WTC11 (cell line): ENCODE measurements at regions not wholly inside any gene's neighbourhood (a gene's known extent, or its start where the extent isn't known, plus 50 kb on each side); places are given as distances from the start of the nearest gene placed in this dataset.

Experiments used
- ATAC-seq: fragments of 200-7000 bp; cut with Tn5 transposase; 2 replicates; pipeline ENCODE4 v1.10.0; 2021; ENCODE audit warnings: mild to moderate bottlenecking, moderate library complexity
- CTCF ChIA-PET: fragments of 300-600 bp; sonication (Branson Sonifier 250); formaldehyde crosslinking; loops from one replicate; lab custom pipeline; 2021; ENCODE audit warnings: antibody characterized with exemption; lab: Charles Lee
- POLR2A ChIA-PET: fragments of 350-600 bp; sonication (Branson Sonifier 250); formaldehyde crosslinking; loops from one replicate; lab custom pipeline; 2021; ENCODE audit warnings: antibody characterized with exemption; lab: Charles Lee
- DNase-seq: peaks from one replicate; pipeline ENCODE4 v3.0.0; 2021; ENCODE audit warnings: low spot score
- H3K27ac Mint-ChIP-seq: 2 replicates; pipeline ENCODE4 v1.8.0; 2021; ENCODE audit warnings: mixed read lengths
- H3K27me3 Mint-ChIP-seq: 2 replicates; pipeline ENCODE4 v1.8.0; 2021; ENCODE audit warnings: low read depth, mild to moderate bottlenecking, moderate library complexity, mixed read lengths
- H3K36me3 Mint-ChIP-seq: 2 replicates; pipeline ENCODE4 v1.8.0; 2021; ENCODE audit warnings: mixed read lengths
- H3K4me1 Mint-ChIP-seq: 2 replicates; pipeline ENCODE4 v1.8.0; 2022; ENCODE audit warnings: mixed read lengths
- H3K4me3 Mint-ChIP-seq: 2 replicates; pipeline ENCODE4 v1.8.0; 2021; ENCODE audit warnings: mild to moderate bottlenecking, moderate library complexity, mixed read lengths
- H3K9me3 Mint-ChIP-seq: 2 replicates; pipeline ENCODE4 v1.8.0; 2021; ENCODE audit warnings: mixed read lengths
- ATF3 ChIP-seq: sonication (generic); formaldehyde crosslinking; conservative IDR thresholded peaks from 2 replicates; pipeline ENCODE4 v1.8.1; 2022; ENCODE audit warnings: mild to moderate bottlenecking, missing genetic modification reagents
- CREB1 ChIP-seq: sonication (generic); formaldehyde crosslinking; IDR thresholded peaks from 2 replicates; pipeline ENCODE4 v1.8.0; 2023; ENCODE audit warnings: mild to moderate bottlenecking, missing genetic modification reagents
- CTCF ChIP-seq: fragments of 200-600 bp; IDR thresholded peaks from 2 replicates; pipeline ENCODE4 v1.8.0; 2022; ENCODE audit warnings: antibody characterized with exemption
- E2F4 ChIP-seq: sonication (generic); formaldehyde crosslinking; IDR thresholded peaks from 2 replicates; pipeline ENCODE4 v1.8.1; 2022; ENCODE audit warnings: low read depth, mild to moderate bottlenecking, moderate library complexity, missing genetic modification reagents, borderline replicate concordance
- ERG ChIP-seq: fragments of 250-450 bp; sonication (Bioruptor Pico); IDR thresholded peaks from 2 replicates; pipeline ENCODE4 v1.8.0; 2021; ENCODE audit warnings: mild to moderate bottlenecking
- HMGA2 ChIP-seq: fragments of 250-450 bp; sonication (Bioruptor Pico); IDR thresholded peaks from 2 replicates; pipeline ENCODE4 v1.4.0; 2021; ENCODE audit warnings: mild to moderate bottlenecking, moderate library complexity
- HMGXB4 ChIP-seq: sonication (generic); formaldehyde crosslinking; IDR thresholded peaks from 2 replicates; pipeline ENCODE4 v1.8.1; 2023; ENCODE audit warnings: mild to moderate bottlenecking, moderate library complexity, missing genetic modification reagents
- JAZF1 ChIP-seq: fragments of 250-450 bp; sonication (Bioruptor Pico); IDR thresholded peaks from 2 replicates; pipeline ENCODE4 v1.9.0; 2021; ENCODE audit warnings: moderate library complexity, mild to moderate bottlenecking, inconsistent platforms
- JUN ChIP-seq: sonication (generic); formaldehyde crosslinking; IDR thresholded peaks from 2 replicates; pipeline ENCODE4 v1.8.0; 2023; ENCODE audit warnings: mild to moderate bottlenecking, missing genetic modification reagents
- MYBL2 ChIP-seq: sonication (generic); formaldehyde crosslinking; IDR thresholded peaks from 2 replicates; pipeline ENCODE4 v1.8.1; 2023; ENCODE audit warnings: mild to moderate bottlenecking, moderate library complexity, missing genetic modification reagents
- NFE2L1 ChIP-seq: sonication (generic); formaldehyde crosslinking; IDR thresholded peaks from 2 replicates; pipeline ENCODE4 v1.8.1; 2023; ENCODE audit warnings: missing genetic modification reagents
- NR2C2 ChIP-seq: sonication (generic); formaldehyde crosslinking; IDR thresholded peaks from 2 replicates; pipeline ENCODE4 v1.8.0; 2022; ENCODE audit warnings: mild to moderate bottlenecking, missing genetic modification reagents
- SMAD3 ChIP-seq: sonication (generic); formaldehyde crosslinking; IDR thresholded peaks from 2 replicates; pipeline ENCODE4 v1.8.0; 2022; ENCODE audit warnings: missing genetic modification reagents, mild to moderate bottlenecking, borderline replicate concordance
- SMAD4 ChIP-seq: sonication (generic); formaldehyde crosslinking; IDR thresholded peaks from 2 replicates; pipeline ENCODE4 v1.8.0; 2022; ENCODE audit warnings: mild to moderate bottlenecking, missing genetic modification reagents
- TP53 ChIP-seq: sonication (generic); formaldehyde crosslinking; IDR thresholded peaks from 2 replicates; pipeline ENCODE4 v1.8.1; 2023; ENCODE audit warnings: mild to moderate bottlenecking, missing genetic modification reagents
- USF1 ChIP-seq: sonication (generic); formaldehyde crosslinking; IDR thresholded peaks from 2 replicates; pipeline ENCODE4 v1.8.0; 2022; ENCODE audit warnings: mild to moderate bottlenecking, missing genetic modification reagents
- ZNF396 ChIP-seq: fragments of 250-450 bp; sonication (Bioruptor Pico); IDR thresholded peaks from 2 replicates; pipeline ENCODE4 v1.8.0; 2021; ENCODE audit warnings: mild to moderate bottlenecking, moderate library complexity, borderline replicate concordance
- ZNF423 ChIP-seq: fragments of 250-450 bp; sonication (Bioruptor Pico); IDR thresholded peaks from 2 replicates; pipeline ENCODE4 v2.1.2; 2022; ENCODE audit warnings: mild to moderate bottlenecking, moderate library complexity
- ZNF425 ChIP-seq: fragments of 250-450 bp; sonication (Bioruptor Pico); conservative IDR thresholded peaks from 2 replicates; pipeline ENCODE4 v1.9.0; 2021; ENCODE audit warnings: mild to moderate bottlenecking
- ZSCAN18 ChIP-seq: fragments of 250-450 bp; sonication (Bioruptor Pico); IDR thresholded peaks from 2 replicates; pipeline ENCODE4 v2.1.2; 2022; ENCODE audit warnings: mild to moderate bottlenecking, moderate library complexity

- no peak for TF ChIP-seq CREB1
- TF ChIP-seq HMGXB4 (CRISPR knock-in tag), result no peak
- no peak for TF ChIP-seq SMAD3 (CRISPR knock-in tag)
- no peak for TF ChIP-seq JAZF1 (CRISPR knock-in tag)
- TF ChIP-seq TP53 (CRISPR knock-in tag), result no peak
- no peak for TF ChIP-seq HMGA2 (CRISPR knock-in tag)
- no peak for TF ChIP-seq NR2C2 (CRISPR knock-in tag)
- no peak for TF ChIP-seq USF1 (CRISPR knock-in tag)
- no peak for TF ChIP-seq JUN (CRISPR knock-in tag)
- no peak for TF ChIP-seq ATF3
- no peak for TF ChIP-seq E2F4 (CRISPR knock-in tag)
- no peak for TF ChIP-seq SMAD4 (CRISPR knock-in tag)
- Mint-ChIP-seq H3K36me3 (no peaks in the 10 kb centered on the region), H3K4me3 (no peak overlapping the region), H3K27me3 (no peaks in the 10 kb centered on the region; the same call in 1 of the 2 replicates), H3K27ac (peak overlapping the region; percentile 42), H3K4me1 (peaks cover 14% of the 10 kb centered on the region), H3K9me3 (peaks cover 6% of the 10 kb centered on the region)
- ATAC-seq (peak; percentile 82), DNase-seq (no peak)
- ChIA-PET CTCF (interaction anchor here (0.5 to 1.2 kb wide), 5 partner anchors 82 to 956 kb away, joined by 3 to 5 read pairs (median 4); no protein-coding TSS in a partner anchor), POLR2A (interaction anchor here (0.6 kb wide), 1 partner anchor 956 kb away, joined by 3 read pairs; no protein-coding TSS in a partner anchor)
Observed at GRCh38 chr7:68058014-68058413, 1061.4 kb downstream of the TYW1 start.

GRCh38 chr7:68063171-68063570 lies 1066.5 kb downstream of the TYW1 start:
- ChIA-PET POLR2A (interaction anchor here (0.6 kb wide), 2 partner anchors 298 to 644 kb away, joined by 3 read pairs; no protein-coding TSS in a partner anchor), CTCF (interaction anchor here (0.6 to 1.8 kb wide), 24 partner anchors 8 to 1004 kb away, joined by 3 to 12 read pairs (median 4); no protein-coding TSS in a partner anchor)
- peak; percentile 79 for ATAC-seq
- no peaks in the 10 kb centered on the region for H3K27me3 Mint-ChIP-seq
- peak; percentile 49 for DNase-seq
- H3K36me3 Mint-ChIP-seq, result no peaks in the 10 kb centered on the region
- no peak overlapping the region for H3K27ac Mint-ChIP-seq
- no peaks in the 10 kb centered on the region for H3K9me3 Mint-ChIP-seq
- H3K4me3 Mint-ChIP-seq, result no peak overlapping the region
- TF ChIP-seq CTCF (peak; percentile 55), ZSCAN18 (no peak)
- peaks cover 19% of the 10 kb centered on the region for H3K4me1 Mint-ChIP-seq

- ChIA-PET POLR2A (no interaction called here), CTCF (interaction anchor here (0.5 to 0.8 kb wide), 3 partner anchors 34 to 190 kb away, joined by 3 read pairs; no protein-coding TSS in a partner anchor)
- ATAC-seq (no peak), DNase-seq (no peak)
- Mint-ChIP-seq H3K4me1 (peaks cover 12% of the 10 kb centered on the region), H3K9me3 (no peaks in the 10 kb centered on the region), H3K36me3 (no peaks in the 10 kb centered on the region), H3K27ac (peak overlapping the region; percentile 37), H3K4me3 (no peak overlapping the region), H3K27me3 (no peaks in the 10 kb centered on the region; the same call in 1 of the 2 replicates)
- TF ChIP-seq ERG (CRISPR knock-in tag) (no peak), NFE2L1 (CRISPR knock-in tag) (no peak), ZNF423 (CRISPR knock-in tag) (no peak), ZNF425 (no peak), ZNF396 (CRISPR knock-in tag) (no peak), MYBL2 (no peak)
Observed at GRCh38 chr7:68065581-68065980, 1068.9 kb downstream of the TYW1 start.
